ENCODE measurements at regions not wholly inside any gene's neighbourhood (a gene's known extent, or its start where the extent isn't known, plus 50 kb on each side); places are given as distances from the start of the nearest gene placed in this dataset.

DNA sequence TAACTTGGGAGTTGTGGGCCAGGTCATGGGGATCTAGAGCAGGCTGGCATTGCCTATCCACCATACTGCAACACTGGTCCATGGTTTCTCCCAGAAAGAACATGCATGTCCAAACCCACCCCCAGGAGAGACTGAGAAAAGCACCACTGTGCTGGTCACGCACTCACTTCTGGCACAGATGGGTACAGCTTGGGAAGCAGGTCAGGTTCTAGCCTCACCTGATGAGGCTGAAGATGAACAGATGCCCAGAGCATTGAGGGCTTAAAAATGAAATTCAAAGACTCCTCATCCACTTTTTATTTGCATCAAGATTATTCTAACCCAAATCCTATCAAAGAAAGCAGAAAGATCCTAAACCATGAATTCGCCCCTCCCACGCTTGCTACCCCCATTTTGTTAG is 125.9 kb upstream of the RAI2 start:
- no peak overlapping the region for H3K27ac ChIP-seq (ENCODE audit: low read length)

GRCh38 chrX:17986440-17986839 is 125.3 kb upstream of the RAI2 start:
- Histone ChIP-seq H3K9me2 (ENCODE audit: insufficient read depth, low read length) (no peaks in the 10 kb centered on the region), H3K27ac (ENCODE audit: low read length) (no peak overlapping the region), H3K79me2 (replicated peaks; ENCODE audit: insufficient read depth, low read length) (no peaks in the 10 kb centered on the region), H3K9ac (ENCODE audit: low read length) (no peak overlapping the region), H3K4me3 (ENCODE audit: low read length) (no peak overlapping the region), H3F3A (ENCODE audit: insufficient read depth, low read length, poor library complexity, severe bottlenecking) (no peaks in the 10 kb centered on the region), H2AFZ (ENCODE audit: low read depth, low read length) (no peak overlapping the region), H3K4me2 (ENCODE audit: low read length) (no peak overlapping the region), H3K9me3 (ENCODE audit: low read length) (no peaks in the 10 kb centered on the region), H3K27me3 (ENCODE audit: insufficient read depth, low read depth, low read length) (no peaks in the 10 kb centered on the region), H3K36me3 (ENCODE audit: insufficient read depth, low read length) (no peaks in the 10 kb centered on the region), H4K20me1 (ENCODE audit: insufficient read depth) (no peaks in the 10 kb centered on the region)
- TF ChIP-seq SMC3 (conservative IDR thresholded peaks at IDR 0.05; ENCODE audit: poor library complexity) (no peak), MXI1 (conservative IDR thresholded peaks at IDR 0.05; ENCODE audit: poor library complexity, severe bottlenecking) (no peak), EZH2 (IDR thresholded peaks at IDR 0.05; ENCODE audit: borderline replicate concordance, insufficient read depth, low read length, poor library complexity, severe bottlenecking) (no peak)

More for the DNA sequence above, 125.9 kb upstream of the RAI2 start:
- Histone ChIP-seq H3F3A (ENCODE audit: insufficient read depth, low read length, poor library complexity, severe bottlenecking) (no peaks in the 10 kb centered on the region), H3K4me3 (ENCODE audit: low read length) (no peak overlapping the region), H4K20me1 (ENCODE audit: insufficient read depth) (no peaks in the 10 kb centered on the region), H3K9ac (ENCODE audit: low read length) (no peak overlapping the region), H3K79me2 (replicated peaks; ENCODE audit: insufficient read depth, low read length) (no peaks in the 10 kb centered on the region), H2AFZ (ENCODE audit: low read depth, low read length) (no peak overlapping the region), H3K27me3 (ENCODE audit: insufficient read depth, low read depth, low read length) (no peaks in the 10 kb centered on the region), H3K36me3 (ENCODE audit: insufficient read depth, low read length) (no peaks in the 10 kb centered on the region), H3K4me2 (ENCODE audit: low read length) (no peak overlapping the region), H3K9me3 (ENCODE audit: low read length) (no peaks in the 10 kb centered on the region), H3K9me2 (ENCODE audit: insufficient read depth, low read length) (no peaks in the 10 kb centered on the region)
- TF ChIP-seq RAD21 (conservative IDR thresholded peaks at IDR 0.05) (no peak), REST (IDR thresholded peaks at IDR 0.05; ENCODE audit: borderline replicate concordance) (no peak), MXI1 (conservative IDR thresholded peaks at IDR 0.05; ENCODE audit: poor library complexity, severe bottlenecking) (no peak), POLR2AphosphoS5 (IDR thresholded peaks at IDR 0.05) (no peak), EZH2 (IDR thresholded peaks at IDR 0.05; ENCODE audit: borderline replicate concordance, insufficient read depth, low read length, poor library complexity, severe bottlenecking) (no peak), SMC3 (conservative IDR thresholded peaks at IDR 0.05; ENCODE audit: poor library complexity) (no peak), EP300 (conservative IDR thresholded peaks at IDR 0.05; ENCODE audit: poor library complexity, severe bottlenecking) (no peak), TAF1 (IDR thresholded peaks at IDR 0.05; ENCODE audit: low read depth) (no peak)
- TF ChIP-seq, protein P1, sequence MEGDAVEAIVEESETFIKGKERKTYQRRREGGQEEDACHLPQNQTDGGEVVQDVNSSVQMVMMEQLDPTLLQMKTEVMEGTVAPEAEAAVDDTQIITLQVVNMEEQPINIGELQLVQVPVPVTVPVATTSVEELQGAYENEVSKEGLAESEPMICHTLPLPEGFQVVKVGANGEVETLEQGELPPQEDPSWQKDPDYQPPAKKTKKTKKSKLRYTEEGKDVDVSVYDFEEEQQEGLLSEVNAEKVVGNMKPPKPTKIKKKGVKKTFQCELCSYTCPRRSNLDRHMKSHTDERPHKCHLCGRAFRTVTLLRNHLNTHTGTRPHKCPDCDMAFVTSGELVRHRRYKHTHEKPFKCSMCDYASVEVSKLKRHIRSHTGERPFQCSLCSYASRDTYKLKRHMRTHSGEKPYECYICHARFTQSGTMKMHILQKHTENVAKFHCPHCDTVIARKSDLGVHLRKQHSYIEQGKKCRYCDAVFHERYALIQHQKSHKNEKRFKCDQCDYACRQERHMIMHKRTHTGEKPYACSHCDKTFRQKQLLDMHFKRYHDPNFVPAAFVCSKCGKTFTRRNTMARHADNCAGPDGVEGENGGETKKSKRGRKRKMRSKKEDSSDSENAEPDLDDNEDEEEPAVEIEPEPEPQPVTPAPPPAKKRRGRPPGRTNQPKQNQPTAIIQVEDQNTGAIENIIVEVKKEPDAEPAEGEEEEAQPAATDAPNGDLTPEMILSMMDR (IDR thresholded peaks at IDR 0.05; ENCODE audit: poor library complexity, severe bottlenecking): no peak
